C1 segment of cervical spinal cord (tissue), 14 donors: ENCODE measurements at regions not wholly inside any gene's neighbourhood (a gene's known extent, or its start where the extent isn't known, plus 50 kb on each side); places are given as distances from the start of the nearest gene placed in this dataset.
"Not testable (repeated sequence)": the region's sequence is repeated elsewhere in the genome, so short reads cannot be mapped to it uniquely, and the experiment has no call there.

ENCODE experiments used
- DNase-seq, 14 donors: peaks; one replicate each; lab custom pipeline; 2025; lab: John Stamatoyannopoulos, UW

DNA sequence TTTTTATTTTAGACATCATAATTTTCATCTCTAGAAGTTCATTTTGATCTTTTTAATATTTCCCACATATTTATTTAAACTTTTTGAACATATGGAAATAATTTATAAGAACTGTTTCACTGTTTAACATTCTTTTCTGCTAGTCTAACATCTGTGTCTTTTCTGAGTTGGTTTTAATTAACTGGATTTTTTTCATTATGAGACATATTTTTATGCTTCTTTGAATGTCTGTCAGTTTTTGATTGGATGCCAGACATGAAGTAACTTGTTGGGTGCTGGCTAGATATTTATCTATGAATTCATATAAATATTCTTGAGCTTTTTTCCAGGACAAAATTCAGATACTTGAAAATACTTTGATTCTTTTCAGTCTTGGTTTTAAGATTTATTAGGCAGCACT is 317.8 kb upstream of the NCAM1 start:
- no peak for DNase-seq

DNA sequence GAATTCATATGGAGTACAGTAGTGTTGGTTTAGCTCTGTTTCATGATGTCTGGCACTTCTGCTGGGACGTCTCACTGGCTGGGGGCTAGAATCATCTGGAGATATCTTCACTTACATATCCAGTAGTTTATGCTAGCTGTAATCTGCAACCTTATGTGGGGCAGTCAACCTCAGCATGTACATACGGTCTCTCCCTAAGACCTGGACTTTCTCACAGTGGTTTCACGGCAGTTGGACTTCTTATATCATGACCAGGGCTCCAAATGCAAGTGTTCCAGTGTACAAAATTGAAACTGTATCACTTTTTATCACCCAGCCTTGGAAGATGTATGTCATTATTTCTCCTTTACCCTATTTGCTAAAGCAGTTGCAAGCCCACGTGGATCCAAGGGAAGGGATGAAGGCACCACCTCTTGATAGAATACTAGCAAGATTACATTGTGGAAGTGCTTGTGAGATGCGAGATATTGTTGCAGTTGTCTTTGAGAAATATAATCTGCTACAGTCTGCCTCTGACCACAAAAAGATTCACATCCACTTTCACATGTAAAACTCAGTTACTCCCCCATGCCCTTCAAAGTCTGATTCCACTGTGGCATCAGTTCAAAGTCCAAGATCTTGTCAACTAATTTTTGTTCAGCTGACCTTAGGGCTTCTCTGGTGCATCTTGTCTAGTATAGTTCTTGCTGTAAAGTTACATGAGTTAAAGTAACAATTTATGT is 316.6 kb upstream of the NCAM1 start:
- DNase-seq: no peak

GRCh38 chr11:112649856-112650255 is 311.4 kb upstream of the NCAM1 start:
- DNase-seq: no peak

- no peak for DNase-seq
Measured at GRCh38 chr11:112650527-112650926, 310.7 kb upstream of the NCAM1 start.

DNA sequence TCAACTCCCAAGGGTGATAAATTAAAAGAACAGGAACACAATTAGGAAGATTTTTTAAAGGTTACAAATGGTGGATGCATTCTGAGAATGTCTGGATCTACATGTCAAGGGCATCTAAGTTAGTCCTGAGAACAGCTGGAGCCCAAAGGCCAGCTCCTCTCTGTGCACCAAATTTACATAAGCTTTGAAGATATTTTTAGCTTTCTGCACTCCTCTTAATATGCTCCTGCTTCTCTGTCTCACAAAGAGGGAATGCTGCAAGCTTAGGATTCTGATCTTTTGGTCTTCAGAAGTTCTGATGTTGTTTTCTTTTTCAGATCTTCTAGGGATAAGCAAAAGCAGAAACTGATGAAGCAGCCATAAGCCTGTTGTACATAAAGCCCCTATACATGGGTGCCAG is 309.8 kb upstream of the NCAM1 start:
- DNase-seq: no peak

DNA sequence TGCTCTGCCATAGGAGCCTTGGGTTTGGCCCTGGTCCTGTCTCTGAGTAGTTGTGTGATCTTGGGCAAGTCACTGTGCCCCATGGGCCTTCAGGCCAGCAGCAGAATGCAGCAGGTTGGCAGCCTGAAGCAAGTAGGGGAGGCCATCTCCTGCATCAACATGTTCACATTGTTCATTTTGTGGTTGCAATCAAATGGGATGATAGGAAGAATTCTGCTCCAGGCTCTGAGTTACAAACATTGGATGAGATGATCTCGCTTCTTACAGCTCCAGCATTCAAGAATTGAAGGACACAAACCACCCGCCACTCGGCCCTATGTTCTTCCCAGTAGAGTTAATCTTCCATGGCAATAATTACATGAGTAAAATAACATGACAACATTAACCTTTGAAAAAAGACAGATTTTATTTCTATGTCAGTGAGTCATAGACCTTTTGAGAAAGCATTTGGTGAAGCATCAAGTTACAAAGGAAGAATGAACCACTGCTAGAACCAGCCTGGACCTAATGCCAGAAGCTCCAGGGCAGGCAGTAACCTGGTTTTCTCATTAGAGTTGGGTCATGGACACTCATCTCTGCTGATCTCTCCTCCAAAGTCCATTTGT is 308.3 kb upstream of the NCAM1 start:
- DNase-seq: no peak

DNA sequence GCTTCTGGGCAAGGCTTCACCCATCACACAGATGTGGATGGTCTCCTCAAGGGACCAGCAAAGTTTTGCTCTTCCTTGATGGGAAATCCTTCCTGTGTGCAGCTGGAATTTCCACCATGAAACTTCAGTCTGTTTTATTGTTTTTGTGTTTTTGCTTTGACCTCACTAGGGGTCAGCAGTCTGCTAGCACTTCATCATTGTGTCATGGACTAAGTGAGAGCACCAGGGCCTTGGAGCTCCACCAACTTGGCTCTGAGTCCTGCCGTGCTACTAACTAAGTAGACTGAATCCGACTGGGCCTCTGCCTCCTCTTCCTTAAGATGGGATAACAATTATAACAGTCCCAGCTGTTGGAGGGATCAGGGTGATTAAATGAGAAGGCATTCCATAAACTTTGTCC is 305.8 kb upstream of the NCAM1 start:
- DNase-seq: peak in 6 of 14 donors; percentile 7 to 29 (median 15)

- DNase-seq: peak in 1 of 14 donors; percentile 68
Measured at GRCh38 chr11:112656772-112657428, 304.3 kb upstream of the NCAM1 start.

- DNase-seq: no peak
Measured at GRCh38 chr11:112658431-112658878, 302.8 kb upstream of the NCAM1 start.

DNA sequence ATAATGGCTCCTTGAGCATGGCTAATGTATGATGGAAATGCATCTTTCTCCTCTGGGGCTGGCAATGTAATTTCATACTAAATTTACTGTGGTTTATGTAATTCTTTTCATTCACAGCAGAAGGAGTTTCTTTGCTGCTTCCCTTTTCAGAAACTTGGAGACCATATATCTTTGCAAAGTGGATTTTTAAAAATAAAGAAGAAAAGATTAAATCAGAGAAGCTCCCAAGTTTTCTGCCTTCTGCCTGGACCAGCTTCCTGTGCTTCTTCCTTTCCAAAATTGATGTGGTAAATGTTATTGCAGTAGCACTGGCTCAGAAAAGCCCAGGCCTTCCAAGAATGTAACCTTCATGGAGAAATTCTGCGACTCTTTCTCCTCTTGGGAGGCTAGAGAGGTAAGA is 300.1 kb upstream of the NCAM1 start:
- no peak for DNase-seq

DNA sequence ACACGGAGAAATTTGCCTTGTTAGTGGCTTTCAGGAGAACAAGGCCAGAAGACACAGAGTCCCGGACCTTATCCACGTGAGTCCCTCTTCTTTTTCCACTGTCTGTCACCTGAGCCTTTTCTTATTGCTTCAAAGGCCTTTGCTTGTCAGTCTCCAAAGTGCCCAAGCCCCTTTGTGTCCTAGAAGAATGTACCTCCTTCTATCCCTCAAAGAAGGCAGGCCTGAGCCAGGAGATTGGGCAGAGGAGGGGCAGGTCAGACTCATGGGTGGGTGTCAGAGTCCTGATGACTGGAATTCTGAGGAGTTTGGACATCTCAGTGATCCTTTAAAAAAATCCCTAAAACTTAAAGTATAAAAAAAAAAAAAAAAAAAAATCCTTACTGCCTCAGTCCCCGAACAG is 299.6 kb upstream of the NCAM1 start:
- no peak for DNase-seq

DNA sequence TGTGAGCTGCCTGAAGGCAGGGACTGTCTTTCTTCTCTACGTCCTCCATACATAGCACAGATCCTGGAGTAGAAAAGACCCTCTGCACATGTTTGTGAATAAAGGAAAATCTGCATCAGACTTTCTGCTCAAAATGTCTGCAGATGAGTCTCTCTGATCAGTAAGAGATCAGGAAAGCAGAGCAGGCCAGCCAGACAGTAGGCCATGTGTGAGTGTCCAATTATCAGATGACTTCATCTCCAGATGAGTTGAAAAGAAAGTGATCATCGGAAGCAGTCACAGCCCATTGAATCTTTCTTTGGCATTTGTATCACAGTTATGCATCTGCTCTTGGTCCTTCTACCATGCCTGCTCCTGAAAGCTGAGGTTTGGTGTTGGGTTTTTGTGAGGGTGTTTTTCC is 298.7 kb upstream of the NCAM1 start:
- DNase-seq: no peak

DNA sequence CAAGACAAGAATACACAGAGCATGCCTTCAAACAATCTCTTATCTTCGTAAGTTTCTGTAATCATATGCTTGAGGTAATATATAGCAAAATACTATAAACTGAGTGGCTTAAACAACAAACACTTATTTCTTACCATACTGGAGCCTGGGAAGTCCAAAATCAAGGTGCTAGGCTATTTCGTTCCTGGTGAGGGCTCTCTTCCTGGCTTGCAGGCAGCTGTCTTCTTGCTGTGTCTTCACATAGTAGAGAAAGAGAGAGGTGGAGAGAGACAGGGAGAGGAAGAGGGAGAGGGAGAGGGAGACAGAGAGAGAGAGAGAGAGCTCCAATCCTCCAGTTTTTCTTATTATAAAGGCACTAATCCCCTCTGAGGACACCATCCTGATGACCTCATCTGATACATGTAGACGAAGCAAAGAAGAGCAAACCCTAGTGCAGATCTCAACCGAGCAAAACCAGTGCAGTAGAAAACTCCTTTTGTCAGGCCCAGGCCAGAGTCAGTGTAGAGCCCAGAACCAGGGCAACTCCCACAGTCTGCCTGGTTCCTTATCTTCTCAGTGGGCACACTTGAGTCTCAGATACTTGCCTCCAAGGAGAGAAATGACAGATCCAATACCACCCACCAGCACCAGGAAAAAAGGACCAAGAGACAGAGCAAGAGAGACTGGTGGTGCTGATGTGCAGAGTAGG is 297.1 kb upstream of the NCAM1 start:
- no peak for DNase-seq

GRCh38 chr11:112665291-112665690 is 295.9 kb upstream of the NCAM1 start:
- DNase-seq: no peak

GRCh38 chr11:112666253-112666652 is 295.0 kb upstream of the NCAM1 start:
- DNase-seq: no peak

DNA sequence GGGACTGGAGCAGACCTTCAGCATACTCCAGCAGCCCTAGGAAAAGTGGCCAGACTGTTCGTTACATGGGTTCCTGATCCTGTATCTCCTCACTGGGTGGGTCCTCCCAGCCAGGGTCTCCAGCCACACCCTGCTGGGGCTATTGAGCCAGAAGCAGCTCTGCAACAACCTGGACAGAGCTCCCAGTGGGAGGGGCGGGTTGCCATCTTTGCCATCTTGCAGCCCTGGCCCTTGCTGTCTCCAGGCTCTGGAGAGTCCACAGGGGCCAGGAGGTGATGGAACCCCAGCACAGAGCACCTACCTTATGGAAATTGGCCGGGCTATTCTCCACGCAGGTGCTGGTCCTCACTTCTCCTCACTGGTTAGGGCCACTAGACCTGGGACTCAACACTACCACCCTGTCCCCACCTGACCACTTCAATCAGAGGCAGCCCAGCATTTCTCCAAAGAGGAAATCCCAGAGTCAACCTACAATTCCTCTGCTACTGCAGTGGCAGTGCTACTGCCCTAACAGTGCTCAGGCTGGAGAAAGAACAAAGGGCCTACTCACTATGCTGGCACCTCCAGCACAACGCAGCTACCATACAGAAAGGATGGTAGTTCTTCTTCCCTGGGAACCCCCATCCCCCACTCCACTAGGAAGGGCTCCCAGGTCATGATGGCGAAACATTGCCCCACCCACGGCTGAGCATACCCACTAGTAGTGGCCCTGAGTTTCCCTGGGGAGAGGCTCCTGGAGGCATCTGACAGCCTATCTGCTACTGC is 290.2 kb upstream of the NCAM1 start:
- peak in 4 of 14 donors; percentile 14 to 29 (median 20) for DNase-seq

DNA sequence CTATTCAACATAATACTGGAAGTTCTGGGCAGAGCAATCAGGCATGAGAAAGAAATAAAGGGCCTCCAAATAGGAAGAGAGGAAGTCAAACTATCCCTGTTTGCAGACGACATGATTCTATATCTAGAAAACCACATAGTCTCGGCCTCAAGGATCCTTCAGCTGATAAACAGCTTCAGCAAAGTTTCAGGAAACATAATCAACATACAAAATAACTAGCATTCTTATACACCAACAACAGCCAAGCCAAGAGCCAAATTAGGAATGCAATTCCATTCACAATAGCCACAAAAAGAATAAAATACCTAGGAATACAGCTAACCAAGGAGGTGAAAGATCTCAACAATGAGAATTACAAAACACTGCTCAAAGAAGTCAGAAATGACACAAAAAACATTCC is 287.8 kb upstream of the NCAM1 start:
- DNase-seq: not testable (repeated sequence)

- DNase-seq: no peak
Measured at GRCh38 chr11:112685111-112685510, 276.1 kb upstream of the NCAM1 start.

DNA sequence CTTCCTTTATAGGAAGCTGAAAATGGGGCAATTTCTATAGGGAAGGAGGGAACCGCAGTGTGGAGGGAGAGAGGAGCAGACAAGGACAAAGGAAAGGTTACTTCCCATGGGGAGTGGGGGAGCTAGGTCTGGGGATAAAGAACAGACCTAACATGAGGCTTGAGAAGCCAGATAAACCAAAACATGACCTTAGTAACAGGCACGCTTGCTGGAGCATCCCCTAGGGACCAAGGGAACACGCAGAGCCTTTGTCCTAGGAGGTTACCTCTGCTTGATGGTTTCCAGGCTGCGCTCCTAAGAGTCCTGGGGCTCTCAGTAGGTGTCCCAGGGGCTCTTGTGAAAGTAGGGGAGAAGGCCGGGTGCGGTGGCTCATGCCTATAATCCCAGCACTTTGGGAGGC is 271.4 kb upstream of the NCAM1 start:
- DNase-seq: no peak

- DNase-seq: no peak
Measured at GRCh38 chr11:112693781-112694180, 267.4 kb upstream of the NCAM1 start.

- DNase-seq: no peak
Measured at GRCh38 chr11:112694245-112694644, 267.0 kb upstream of the NCAM1 start.

- DNase-seq: no peak
Measured at GRCh38 chr11:112694813-112695212, 266.4 kb upstream of the NCAM1 start.
